Adrenal gland (tissue), 9 donors: ENCODE measurements at regions not wholly inside any gene's neighbourhood (a gene's known extent, or its start where the extent isn't known, plus 50 kb on each side); places are given as distances from the start of the nearest gene placed in this dataset.

Source experiments
- DNase-seq, 7 donors: peaks; one replicate each; pipeline ENCODE4 v3.0.0-alpha.2; 2019 to 2020
- H3K27ac ChIP-seq, 5 donors: fragments of 200-600 bp; sonication (generic) in 4 of 5; 1 replicate in 3 of 5; 2 replicates in 2 of 5; pipeline versions ENCODE4 v1.5.1 to v1.8.0; 2016 to 2020; ENCODE audit warnings: mild to moderate bottlenecking in 1 of 5
- H3K27me3 ChIP-seq: fragments of 200-600 bp; 2 replicates; pipeline ENCODE4 v1.8.0; 2021
- H3K36me3 ChIP-seq, 2 donors: fragments of 200-600 bp; replicated peaks in 1 of 2; 1 replicate in 1 of 2; 2 replicates in 1 of 2; pipeline versions ENCODE4 v1.5.1 to v1.8.0; 2018 to 2022
- H3K4me1 ChIP-seq, 2 donors: fragments of 200-600 bp; replicated peaks in 1 of 2; 1 replicate in 1 of 2; 2 replicates in 1 of 2; pipeline versions ENCODE4 v1.5.1 to v1.8.0; 2018 to 2021
- H3K4me3 ChIP-seq, 4 donors: fragments of 200-600 bp; sonication (generic) in 3 of 4; one replicate each; pipeline ENCODE4 v1.5.1; 2016 to 2018
- H3K9me3 ChIP-seq, 3 donors: fragments of 200-600 bp; sonication (generic) in 1 of 3; replicated peaks in 1 of 3; 1 replicate in 2 of 3; 2 replicates in 1 of 3; pipeline versions ENCODE4 v1.5.1 to v1.8.0; 2016 to 2021
- CTCF ChIP-seq, 6 experiments: fragments of 450-650 bp in 4 of 6; fragments of 200-600 bp in 2 of 6; sonication (generic) in 1 of 6; IDR thresholded peaks; 1 replicate in 5 of 6; 2 replicates in 1 of 6; pipeline versions ENCODE4 v1.5.1 to v1.8.0; 2016 to 2021; ENCODE audit warnings: antibody characterized with exemption in 6 of 6, mild to moderate bottlenecking in 2 of 6, moderate library complexity in 1 of 6
- POLR2A ChIP-seq, 2 donors: fragments of 450-650 bp; IDR thresholded peaks; one replicate each; pipeline ENCODE4 v1.6.1; 2017; ENCODE audit warnings: antibody characterized with exemption in 2 of 2, mild to moderate bottlenecking in 2 of 2, moderate library complexity in 1 of 2
- WGBS, 4 donors: extraction: QIAGEN DNeasy Blood & Tissue Kit in 2 of 4; methylation state at CpG; one replicate each; pipeline versions ENCODE4 v1.1.5 to v1.1.7; 2013 to 2017; 5-methylcytosine and 5-hydroxymethylcytosine counted together
- intact Hi-C, 2 donors: fragments of 100-400 bp; cut with DNase I; formaldehyde crosslinking; loops; one replicate each; pipeline versions ENCODE4 v1.14.1 to v1.15.0; 2022 to 2023
- donor health status: healthy with polysubstance abuse.
- donor health status: Bipolar disorder and iron deficiency.
- donor health status: DM: yes; HTN: yes; CAD: no.
- donor health status: DM: no; HTN: no; CAD: no.
- donor health status: DM: no; HTN: no; CAD: no.

DNA sequence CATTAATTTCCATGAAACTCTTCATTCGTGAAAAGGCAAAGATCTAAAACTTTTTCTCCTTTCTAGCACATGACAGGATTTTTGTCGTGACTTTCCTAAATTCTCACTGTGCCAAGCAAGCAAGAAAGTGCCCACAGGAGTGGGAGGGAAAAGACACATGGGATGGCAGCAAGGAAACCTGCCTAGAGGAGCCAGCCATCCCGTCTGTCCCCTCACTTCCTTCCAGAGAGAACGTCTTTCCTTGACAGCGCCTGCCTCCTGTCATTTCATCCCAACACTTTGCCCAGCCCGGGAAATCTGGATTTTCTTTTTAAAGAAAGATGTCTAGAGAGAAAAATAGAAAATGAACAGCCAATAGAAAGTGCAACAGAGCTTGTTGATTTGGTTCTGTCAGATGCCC, 200.6 kb upstream of the PTBP2 start:
- no peaks in the 10 kb centered on the region for H3K9me3 ChIP-seq
- H3K27me3 ChIP-seq = no peaks in the 10 kb centered on the region
- H3K27ac ChIP-seq = no peak overlapping the region
- no peaks in the 10 kb centered on the region for H3K36me3 ChIP-seq
- no peak overlapping the region for H3K4me3 ChIP-seq
- WGBS, 4 donors = 54 to 69% (median 61%) methylated on average over 6 of the region's 6 CpGs
- H3K4me1 ChIP-seq = no peaks in the 10 kb centered on the region
- no peak for TF ChIP-seq POLR2A (IDR thresholded peaks at IDR 0.05)
- TF ChIP-seq CTCF (IDR thresholded peaks at IDR 0.05) = no peak
- DNase-seq = no peak
- intact Hi-C loops = no loop called here

DNA sequence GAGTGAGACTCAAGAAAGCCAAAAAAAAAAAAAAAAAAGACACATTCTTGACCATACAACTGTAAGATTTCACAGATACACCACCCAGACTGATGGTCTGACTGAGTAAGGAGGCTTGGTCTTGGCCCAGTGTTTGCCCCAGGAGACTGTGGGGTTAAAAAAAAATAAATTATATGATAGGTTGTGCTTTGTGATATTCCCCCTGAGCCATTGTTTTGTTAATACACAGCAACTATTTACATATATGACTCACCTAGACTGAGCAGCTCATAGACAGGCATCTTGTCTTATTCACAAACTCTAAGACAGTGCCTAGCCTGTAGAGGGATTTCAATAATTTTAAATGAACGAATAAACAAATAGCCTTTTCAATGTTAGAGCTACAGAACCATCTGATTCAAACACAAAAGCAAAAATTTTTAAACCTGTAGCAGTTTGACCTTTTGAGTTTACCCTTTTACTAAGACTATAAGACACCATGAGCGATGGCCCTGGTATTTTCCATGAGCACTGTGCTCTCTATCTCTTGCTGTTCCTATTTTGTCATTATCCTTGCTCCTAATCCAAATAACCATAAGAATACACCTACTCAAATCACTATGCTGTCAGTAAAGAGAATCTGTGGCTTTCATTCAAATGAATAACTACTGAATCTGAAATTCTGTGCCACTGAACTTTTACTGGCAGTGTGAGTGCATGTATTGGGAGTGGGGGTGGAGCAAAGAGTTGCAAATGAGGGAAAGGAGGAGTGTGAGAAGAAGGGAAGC, 199.4 kb upstream of the PTBP2 start:
- no peaks in the 10 kb centered on the region for H3K9me3 ChIP-seq
- H3K36me3 ChIP-seq = no peaks in the 10 kb centered on the region
- H3K27ac ChIP-seq = no peak overlapping the region
- H3K4me1 ChIP-seq = no peaks in the 10 kb centered on the region
- DNase-seq = no peak
- H3K4me3 ChIP-seq = no peak overlapping the region
- TF ChIP-seq POLR2A (IDR thresholded peaks at IDR 0.05) (no peak), CTCF (IDR thresholded peaks at IDR 0.05) (no peak)
- intact Hi-C loops = no loop called here
- 80 to 83% (median 82%) methylated on average over 2 of the region's 2 CpGs for WGBS, 4 donors
- no peaks in the 10 kb centered on the region for H3K27me3 ChIP-seq

DNA sequence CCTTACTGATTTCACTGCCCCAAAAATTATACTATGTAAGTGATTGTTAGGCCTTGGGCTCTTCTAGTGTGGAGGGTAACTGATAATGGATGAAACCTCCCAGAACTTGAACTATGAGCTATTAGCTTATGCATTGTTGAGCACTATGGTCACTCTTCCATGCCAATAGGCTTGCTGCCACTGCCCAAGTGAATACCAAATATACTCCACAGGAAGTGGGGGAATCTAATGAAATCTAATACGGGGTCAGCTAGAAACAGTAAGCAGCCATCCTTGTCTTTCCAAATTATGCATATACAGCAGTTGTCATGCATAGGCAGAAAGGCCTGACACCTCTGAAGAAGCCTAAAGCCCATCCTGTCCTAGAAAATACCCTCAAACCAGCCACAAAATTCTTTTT, 198.7 kb upstream of the PTBP2 start:
- 83 to 96% (median 92%) methylated on average over 1 of the region's 1 CpG for WGBS, 4 donors
- TF ChIP-seq POLR2A (IDR thresholded peaks at IDR 0.05) (no peak), CTCF (IDR thresholded peaks at IDR 0.05) (no peak)

DNA sequence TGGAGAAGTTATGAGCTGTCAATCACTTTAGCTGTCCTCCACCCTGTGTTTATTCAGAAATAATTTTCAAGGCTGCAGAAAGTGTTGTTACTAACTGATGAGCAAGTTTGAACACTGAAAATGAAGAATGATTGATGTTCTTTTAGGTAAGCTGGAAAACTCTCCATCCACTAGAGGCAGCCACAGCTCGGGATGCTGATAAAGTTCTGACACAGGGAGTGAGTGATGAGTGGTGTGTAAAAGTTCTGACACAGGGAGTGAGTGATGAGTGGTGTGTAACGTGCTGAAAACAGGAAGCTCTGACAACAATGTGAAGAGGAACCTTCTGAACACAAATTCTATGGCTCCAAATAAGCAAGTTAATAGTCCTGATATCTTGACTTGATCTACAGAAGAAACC, 197.5 kb upstream of the PTBP2 start:
- Histone ChIP-seq H3K27ac (no peak overlapping the region), H3K27me3 (no peaks in the 10 kb centered on the region), H3K4me3 (no peak overlapping the region), H3K9me3 (no peaks in the 10 kb centered on the region), H3K4me1 (no peaks in the 10 kb centered on the region), H3K36me3 (no peaks in the 10 kb centered on the region)
- TF ChIP-seq CTCF (IDR thresholded peaks at IDR 0.05) (no peak), POLR2A (IDR thresholded peaks at IDR 0.05) (no peak)
- 12 to 37% (median 18%) methylated on average over 1 to 2 of the region's 2 CpGs for WGBS, 4 donors
- no peak for DNase-seq
- intact Hi-C loops = no loop called here

More for the DNA sequence above, 198.7 kb upstream of the PTBP2 start:
- Histone ChIP-seq H3K4me3 (no peak overlapping the region), H3K27me3 (no peaks in the 10 kb centered on the region), H3K9me3 (no peaks in the 10 kb centered on the region), H3K4me1 (no peaks in the 10 kb centered on the region), H3K27ac (no peak overlapping the region), H3K36me3 (no peaks in the 10 kb centered on the region)
- no peak for DNase-seq
- intact Hi-C loops = no loop called here
